Femur (tissue), 1 donor: ENCODE measurements at regions not wholly inside any gene's neighbourhood (a gene's known extent, or its start where the extent isn't known, plus 50 kb on each side); places are given as distances from the start of the nearest gene placed in this dataset.
A peak's percentile ranks its signal among the peaks of the same experiment; 100 is the strongest.
"Not testable (repeated sequence)": the region's sequence is repeated elsewhere in the genome, so short reads cannot be mapped to it uniquely, and the experiment has no call there.

Experiments
- DNase-seq: peaks from one replicate; pipeline ENCODE4 v3.0.0-alpha.2; 2017

GRCh38 chr10:28393956-28394568, 91.2 kb upstream of the MPP7 start:
- peak; percentile 75 for DNase-seq

GRCh38 chr10:28396331-28396730, 93.5 kb upstream of the MPP7 start:
- no peak for DNase-seq

GRCh38 chr10:28397229-28397628, 94.4 kb upstream of the MPP7 start:
- no peak for DNase-seq

- no peak for DNase-seq
Measured at GRCh38 chr10:28400176-28400575, 97.3 kb upstream of the MPP7 start.

GRCh38 chr10:28400681-28401080, 97.8 kb upstream of the MPP7 start:
- no peak for DNase-seq

GRCh38 chr10:28402611-28403073, 99.8 kb upstream of the MPP7 start:
- DNase-seq: not testable (repeated sequence)

- DNase-seq: no peak
Measured at GRCh38 chr10:28403090-28403489, 100.2 kb upstream of the MPP7 start.

- DNase-seq: no peak
Measured at GRCh38 chr10:28408237-28408777, 105.4 kb upstream of the MPP7 start.

GRCh38 chr10:28410420-28411135, 107.7 kb upstream of the MPP7 start:
- DNase-seq: no peak

- no peak for DNase-seq
Measured at GRCh38 chr10:28411136-28411460, 108.2 kb upstream of the MPP7 start.

GRCh38 chr10:28411648-28412047, 108.8 kb upstream of the MPP7 start:
- DNase-seq: no peak

GRCh38 chr10:28418069-28418468, 114.8 kb upstream of the WAC start:
- DNase-seq: no peak

GRCh38 chr10:28425422-28425821, 107.5 kb upstream of the WAC start:
- no peak for DNase-seq

GRCh38 chr10:28426392-28427159, 106.3 kb upstream of the WAC start:
- no peak for DNase-seq

- DNase-seq: no peak
Measured at GRCh38 chr10:28427376-28427775, 105.5 kb upstream of the WAC start.

GRCh38 chr10:28429045-28429444, 103.9 kb upstream of the WAC start:
- no peak for DNase-seq

GRCh38 chr10:28429573-28430216, 103.2 kb upstream of the WAC start:
- no peak for DNase-seq

- no peak for DNase-seq
Measured at GRCh38 chr10:28431139-28431538, 101.8 kb upstream of the WAC start.

GRCh38 chr10:28432210-28432676, 100.7 kb upstream of the WAC start:
- DNase-seq: peak; percentile 74

- no peak for DNase-seq
Measured at GRCh38 chr10:28434063-28434462, 98.9 kb upstream of the WAC start.

- DNase-seq: no peak
Measured at GRCh38 chr10:28442403-28442802, 90.5 kb upstream of the WAC start.

GRCh38 chr10:28444031-28444430, 88.9 kb upstream of the WAC start:
- DNase-seq: no peak

GRCh38 chr10:28445516-28445915, 87.4 kb upstream of the WAC start:
- no peak for DNase-seq
